ENCODE measurements at regions not wholly inside any gene's neighbourhood (a gene's known extent, or its start where the extent isn't known, plus 50 kb on each side); places are given as distances from the start of the nearest gene placed in this dataset.

DNA sequence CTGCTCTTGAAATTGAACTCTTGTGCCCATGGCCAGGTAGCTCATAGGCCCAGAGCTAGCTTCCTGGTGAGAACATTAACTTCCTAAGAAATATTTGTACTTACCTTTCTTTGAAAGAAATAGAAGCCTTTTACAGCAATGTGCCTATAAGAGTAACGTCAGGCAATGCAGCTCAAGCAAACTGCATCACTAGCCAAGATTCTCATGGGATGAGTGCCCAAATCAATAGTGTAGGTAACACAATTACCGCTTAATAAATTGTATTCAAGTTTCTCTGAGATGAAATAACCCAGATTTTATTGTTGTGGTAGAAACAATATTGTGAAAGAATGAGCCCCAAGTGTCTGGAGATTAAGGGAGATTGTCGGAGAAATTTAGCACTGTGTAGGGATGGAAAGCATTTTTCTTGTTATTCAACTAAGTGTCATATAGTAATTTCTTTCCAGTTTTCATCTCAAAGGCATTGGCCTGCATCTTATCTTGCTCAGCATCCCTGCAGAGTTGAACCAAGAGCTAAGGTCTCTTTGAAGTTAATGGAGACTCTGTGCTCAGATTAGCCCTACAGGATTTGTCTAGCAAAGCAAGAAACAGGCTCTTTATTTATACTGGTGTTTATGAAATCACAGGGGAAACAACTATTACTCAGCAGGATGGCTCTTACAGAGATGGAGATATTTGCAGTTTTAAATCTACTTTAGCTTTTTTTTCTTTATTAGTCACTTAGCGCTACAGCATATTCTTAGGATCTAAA lies 321.0 kb upstream of the PDGFD start:
- no peak overlapping the region for H3K27ac ChIP-seq
- TF ChIP-seq, protein P1, sequence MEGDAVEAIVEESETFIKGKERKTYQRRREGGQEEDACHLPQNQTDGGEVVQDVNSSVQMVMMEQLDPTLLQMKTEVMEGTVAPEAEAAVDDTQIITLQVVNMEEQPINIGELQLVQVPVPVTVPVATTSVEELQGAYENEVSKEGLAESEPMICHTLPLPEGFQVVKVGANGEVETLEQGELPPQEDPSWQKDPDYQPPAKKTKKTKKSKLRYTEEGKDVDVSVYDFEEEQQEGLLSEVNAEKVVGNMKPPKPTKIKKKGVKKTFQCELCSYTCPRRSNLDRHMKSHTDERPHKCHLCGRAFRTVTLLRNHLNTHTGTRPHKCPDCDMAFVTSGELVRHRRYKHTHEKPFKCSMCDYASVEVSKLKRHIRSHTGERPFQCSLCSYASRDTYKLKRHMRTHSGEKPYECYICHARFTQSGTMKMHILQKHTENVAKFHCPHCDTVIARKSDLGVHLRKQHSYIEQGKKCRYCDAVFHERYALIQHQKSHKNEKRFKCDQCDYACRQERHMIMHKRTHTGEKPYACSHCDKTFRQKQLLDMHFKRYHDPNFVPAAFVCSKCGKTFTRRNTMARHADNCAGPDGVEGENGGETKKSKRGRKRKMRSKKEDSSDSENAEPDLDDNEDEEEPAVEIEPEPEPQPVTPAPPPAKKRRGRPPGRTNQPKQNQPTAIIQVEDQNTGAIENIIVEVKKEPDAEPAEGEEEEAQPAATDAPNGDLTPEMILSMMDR (conservative IDR thresholded peaks at IDR 0.05) = no peak

DNA sequence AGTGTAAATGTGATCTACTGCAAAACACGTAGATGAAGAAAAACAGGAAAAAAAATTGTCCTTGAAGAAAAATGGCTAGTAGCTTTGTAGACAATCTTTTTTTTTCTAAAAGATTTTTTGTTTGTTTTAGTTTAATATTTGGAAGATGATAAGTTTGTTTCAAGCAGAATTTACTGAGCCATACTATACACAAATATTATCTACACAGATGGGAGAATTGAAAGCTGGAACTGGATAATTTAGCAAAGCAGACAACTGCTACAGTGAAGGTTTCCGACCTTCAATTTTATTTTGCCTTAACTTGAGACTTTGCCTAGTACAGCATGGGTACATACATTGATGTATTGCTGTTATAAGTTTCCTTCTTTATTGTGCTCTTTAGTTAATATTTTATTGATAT lies 313.0 kb upstream of the PDGFD start:
- TF ChIP-seq, protein P1 (conservative IDR thresholded peaks at IDR 0.05) = no peak

DNA sequence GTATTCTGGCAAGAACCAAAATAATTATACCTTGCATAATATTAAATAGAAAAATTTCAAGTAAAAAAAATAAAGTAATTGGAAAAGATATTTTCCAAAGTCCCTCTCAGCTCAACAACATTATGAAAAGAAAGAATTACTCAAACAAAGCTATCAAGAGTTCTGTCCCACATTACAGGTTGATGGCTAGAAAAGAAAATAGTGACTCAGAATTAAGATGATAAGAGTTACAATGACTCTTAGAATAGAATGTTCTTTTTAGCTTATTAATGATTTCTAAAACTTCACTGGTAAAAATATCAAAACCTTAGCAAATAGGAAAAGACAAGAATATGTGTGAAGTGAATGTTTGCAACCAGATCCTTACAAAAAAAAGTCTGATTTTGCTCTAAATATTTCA lies 312.5 kb upstream of the PDGFD start:
- TF ChIP-seq, protein P1 (conservative IDR thresholded peaks at IDR 0.05) = no peak
- H3K27ac ChIP-seq = no peak overlapping the region

More for the DNA sequence above, 313.0 kb upstream of the PDGFD start:
- H3K27ac ChIP-seq = no peak overlapping the region

DNA sequence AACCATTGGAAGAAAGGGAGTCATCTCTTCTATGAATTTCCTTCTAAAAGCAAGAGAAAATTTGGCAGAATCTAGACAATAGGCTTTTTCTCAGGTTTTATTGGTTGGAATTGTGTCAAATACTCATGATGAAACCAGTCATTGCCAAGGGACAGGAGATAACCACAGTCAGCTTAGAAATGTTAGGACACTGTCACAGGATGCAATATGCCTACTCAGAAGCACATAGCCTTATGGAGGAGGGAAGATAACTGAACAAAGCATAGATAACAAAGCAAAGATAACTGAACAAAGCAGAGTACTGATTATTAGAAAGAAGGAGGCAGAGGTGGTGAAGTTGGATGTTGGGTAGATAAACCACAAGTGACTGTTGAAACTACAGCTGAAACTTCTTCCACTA lies 303.5 kb upstream of the PDGFD start:
- TF ChIP-seq, protein P1 (conservative IDR thresholded peaks at IDR 0.05) = no peak
- no peak overlapping the region for H3K27ac ChIP-seq

DNA sequence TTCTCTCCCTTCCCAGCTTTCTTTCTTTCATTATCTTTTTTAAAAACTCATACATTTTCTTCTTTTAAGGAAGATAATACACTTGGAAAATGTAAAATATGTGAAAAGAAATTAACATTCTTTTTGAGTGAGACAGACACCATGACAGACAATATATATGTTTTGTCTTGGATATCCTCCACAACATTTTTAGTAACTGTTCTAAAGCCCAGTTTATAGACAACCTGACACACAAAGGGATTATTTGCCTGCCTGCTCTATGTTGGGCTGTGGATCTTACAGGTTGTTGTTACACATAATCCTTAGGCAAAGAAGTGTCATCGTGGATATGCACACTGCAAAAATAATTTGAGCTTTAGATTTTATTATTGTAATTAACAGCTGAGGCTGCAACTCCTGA lies 301.4 kb upstream of the PDGFD start:
- TF ChIP-seq, protein P1 (conservative IDR thresholded peaks at IDR 0.05) = no peak
- no peak overlapping the region for H3K27ac ChIP-seq

DNA sequence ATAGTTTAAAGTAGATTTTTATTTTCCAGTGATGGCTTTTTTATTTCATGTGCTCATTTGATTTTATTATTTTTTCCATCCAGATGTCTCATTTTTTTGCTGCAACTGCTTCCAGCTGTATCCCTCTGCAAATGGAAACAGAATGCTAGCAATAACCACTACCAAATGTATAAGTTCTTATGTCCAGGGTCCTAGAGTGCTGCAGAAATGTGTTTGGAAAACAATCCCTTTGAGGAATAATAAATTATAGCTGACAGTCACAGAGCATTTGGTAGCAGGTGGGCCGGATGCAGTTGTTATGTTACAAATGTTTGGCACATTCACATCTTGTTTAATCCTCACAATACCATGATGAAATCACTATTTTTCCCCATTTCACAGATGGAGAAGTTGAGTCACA lies 300.7 kb upstream of the PDGFD start:
- TF ChIP-seq, protein P1 (conservative IDR thresholded peaks at IDR 0.05) = no peak
- no peak overlapping the region for H3K27ac ChIP-seq

DNA sequence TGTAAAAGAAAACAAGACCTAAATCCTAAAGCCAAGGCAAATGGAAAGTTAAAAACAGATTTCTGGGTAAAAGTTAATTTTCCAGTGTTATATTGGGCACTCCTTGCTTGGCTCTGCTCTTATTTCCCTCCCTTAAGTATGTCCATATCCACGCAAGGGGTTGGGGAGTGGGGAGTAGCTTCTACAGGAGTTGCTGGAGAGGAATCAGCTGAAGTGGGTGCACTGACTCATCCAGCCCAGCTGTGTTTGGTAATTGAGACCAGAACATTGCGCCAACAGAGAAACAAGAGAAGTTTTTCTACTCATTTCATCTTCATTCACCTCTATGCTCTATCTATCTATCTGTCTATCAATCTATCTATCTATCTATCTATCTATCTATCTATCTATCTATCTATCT lies 298.4 kb upstream of the PDGFD start:
- TF ChIP-seq, protein P1 (conservative IDR thresholded peaks at IDR 0.05) = no peak
- no peak overlapping the region for H3K27ac ChIP-seq

All from VCaP (cell line).